LNCaP clone FGC (cell line): ENCODE measurements at regions not wholly inside any gene's neighbourhood (a gene's known extent, or its start where the extent isn't known, plus 50 kb on each side); places are given as distances from the start of the nearest gene placed in this dataset.

Experiments used
- DNase-seq: peaks from one replicate; pipeline ENCODE4 v3.0.0-alpha.2; 2011; ENCODE audit warnings: low read depth
- H3K4me3 ChIP-seq: 2 replicates; pipeline ENCODE4 v1.5.1; 2011; ENCODE audit warnings: mild to moderate bottlenecking, low read depth, low read length, control low read depth
- TF ChIP-seq, protein P1 (sequence below): IDR thresholded peaks from 2 replicates; pipeline ENCODE4 v1.5.1; 2012; ENCODE audit warnings: mild to moderate bottlenecking; ENCODE audit not compliant: control insufficient read depth, insufficient read depth; ENCODE audit errors: extremely low read depth

DNA sequence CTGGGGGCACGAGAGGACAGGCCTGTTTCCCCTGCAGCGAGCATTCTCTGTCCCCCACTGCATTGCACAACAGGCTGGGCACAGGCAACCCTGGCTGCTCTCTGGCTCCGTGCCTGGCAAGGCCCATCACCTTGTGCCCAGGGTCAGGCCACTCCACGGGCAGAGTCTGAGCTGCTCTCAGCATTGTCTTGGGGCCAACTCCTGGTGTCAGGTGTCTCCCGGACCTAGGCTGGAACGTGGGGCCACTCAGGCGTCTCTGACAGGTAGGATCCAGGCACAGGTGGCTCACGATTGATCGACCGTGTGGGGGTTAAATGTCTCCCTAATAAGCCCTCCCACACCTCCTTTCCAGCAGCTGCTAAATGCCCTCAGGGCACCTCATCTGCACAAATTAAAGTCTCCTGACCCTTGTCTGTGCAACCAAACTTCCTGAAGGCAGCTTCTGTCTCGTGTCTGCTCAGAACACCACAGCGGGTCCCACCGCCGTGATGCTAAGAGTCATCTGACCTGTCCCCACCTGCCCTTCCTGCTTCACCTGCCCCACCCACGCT lies 66.6 kb upstream of the GPC1 start:
- no peak overlapping the region for H3K4me3 ChIP-seq
- no peak for DNase-seq
- TF ChIP-seq, protein P1, sequence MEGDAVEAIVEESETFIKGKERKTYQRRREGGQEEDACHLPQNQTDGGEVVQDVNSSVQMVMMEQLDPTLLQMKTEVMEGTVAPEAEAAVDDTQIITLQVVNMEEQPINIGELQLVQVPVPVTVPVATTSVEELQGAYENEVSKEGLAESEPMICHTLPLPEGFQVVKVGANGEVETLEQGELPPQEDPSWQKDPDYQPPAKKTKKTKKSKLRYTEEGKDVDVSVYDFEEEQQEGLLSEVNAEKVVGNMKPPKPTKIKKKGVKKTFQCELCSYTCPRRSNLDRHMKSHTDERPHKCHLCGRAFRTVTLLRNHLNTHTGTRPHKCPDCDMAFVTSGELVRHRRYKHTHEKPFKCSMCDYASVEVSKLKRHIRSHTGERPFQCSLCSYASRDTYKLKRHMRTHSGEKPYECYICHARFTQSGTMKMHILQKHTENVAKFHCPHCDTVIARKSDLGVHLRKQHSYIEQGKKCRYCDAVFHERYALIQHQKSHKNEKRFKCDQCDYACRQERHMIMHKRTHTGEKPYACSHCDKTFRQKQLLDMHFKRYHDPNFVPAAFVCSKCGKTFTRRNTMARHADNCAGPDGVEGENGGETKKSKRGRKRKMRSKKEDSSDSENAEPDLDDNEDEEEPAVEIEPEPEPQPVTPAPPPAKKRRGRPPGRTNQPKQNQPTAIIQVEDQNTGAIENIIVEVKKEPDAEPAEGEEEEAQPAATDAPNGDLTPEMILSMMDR: no peak

DNA sequence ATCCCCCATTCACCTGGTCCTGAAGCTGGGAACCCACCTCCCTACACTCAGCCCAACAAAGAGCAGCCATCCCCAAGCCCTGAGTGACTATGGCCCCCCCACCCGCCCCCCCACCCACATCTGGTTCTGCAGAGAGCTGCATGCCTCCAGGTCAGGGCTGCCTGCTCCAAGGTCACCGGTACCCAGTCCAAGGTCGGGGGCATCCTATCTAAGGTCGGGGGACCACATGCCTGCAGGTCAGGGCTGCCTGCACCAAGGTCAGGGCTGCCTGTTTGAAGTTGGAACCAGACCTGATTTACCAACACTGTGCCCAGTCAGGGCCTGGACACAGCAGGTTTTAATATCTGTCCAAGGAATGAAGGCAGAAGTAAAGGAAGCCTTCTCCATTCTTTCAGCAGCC lies 66.1 kb upstream of the GPC1 start:
- TF ChIP-seq, protein P1: no peak
- H3K4me3 ChIP-seq: no peak overlapping the region
- DNase-seq: no peak

DNA sequence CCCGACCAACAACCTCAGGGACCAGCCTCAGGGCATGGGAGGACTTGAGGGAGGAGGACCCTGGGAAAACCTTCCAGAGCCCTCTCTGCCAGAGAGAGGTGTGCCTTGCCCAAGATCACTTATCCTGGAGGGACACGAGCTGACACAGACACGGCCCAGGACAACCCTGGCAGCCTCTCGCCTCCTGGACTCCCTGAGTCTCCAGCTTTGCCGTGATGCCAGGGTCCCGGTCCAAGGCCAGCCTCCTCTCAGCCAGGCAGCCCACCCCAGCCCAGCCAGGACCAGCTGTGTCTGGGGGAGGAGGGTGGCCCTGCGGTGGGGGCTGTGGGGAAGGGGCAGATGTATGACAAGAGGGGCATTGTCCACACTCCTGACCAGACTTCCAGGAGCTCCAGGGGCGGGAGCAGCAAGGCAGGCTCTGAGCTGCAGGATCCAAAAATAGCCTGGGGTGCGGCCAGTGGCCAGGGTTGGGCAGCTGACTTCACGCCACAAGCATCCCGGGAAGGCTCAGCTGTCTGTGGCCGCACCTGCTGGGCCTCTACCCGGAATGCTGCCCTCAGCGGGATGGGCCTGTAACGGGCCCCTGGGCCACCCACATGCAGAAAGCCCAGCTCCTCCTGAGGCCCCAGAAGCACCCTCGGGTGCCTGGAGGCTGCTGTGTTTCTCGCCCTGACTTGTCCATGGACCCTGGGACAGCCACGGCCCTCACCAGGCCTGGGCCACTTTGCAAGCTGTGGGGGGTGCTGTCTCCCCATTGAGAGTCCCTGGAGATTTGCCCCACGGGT lies 65.5 kb upstream of the GPC1 start:
- no peak for DNase-seq
- TF ChIP-seq, protein P1: no peak
- no peak overlapping the region for H3K4me3 ChIP-seq

DNA sequence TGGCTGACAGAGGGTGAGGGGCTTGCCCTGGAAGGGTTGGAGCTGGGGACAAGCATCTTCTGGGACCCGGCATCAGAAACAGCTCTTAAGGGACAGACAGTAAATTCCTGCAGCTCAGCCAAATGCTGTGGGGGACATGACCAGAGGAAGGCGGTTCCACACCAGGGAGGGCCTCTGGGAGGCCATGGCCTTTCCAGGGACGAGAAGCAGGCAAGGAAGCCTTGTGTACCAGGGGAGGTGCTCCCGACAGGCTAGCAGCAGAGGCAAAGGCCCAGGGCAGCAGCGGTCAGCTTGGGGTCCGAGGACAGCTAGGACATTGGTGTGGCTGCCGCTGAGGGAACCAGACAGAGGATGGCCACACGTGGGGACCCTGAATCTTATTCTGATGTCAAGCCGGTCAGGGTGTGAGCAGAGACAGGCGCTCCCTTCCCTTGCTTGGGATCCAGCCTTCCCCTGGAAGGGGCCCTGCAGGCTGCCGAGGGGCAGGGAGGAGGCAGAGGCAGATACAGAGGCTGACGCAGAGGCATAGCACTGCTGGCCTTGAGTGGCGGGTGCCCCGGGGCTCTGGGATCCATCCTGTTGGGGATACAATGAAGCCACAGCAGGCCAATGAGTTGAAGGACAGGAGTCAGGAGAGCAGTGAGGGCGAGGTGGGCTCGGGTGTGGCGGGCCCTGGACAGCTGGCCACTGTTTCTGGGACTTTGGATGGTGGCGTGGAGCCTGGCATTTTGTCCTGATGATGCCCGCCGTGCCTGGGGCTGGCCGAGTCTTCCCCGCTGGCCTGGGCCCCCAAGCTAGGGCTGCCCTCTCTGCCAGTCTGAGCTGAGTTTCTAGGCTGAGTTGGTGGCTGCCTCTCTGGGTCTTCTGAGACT lies 64.1 kb upstream of the GPC1 start:
- TF ChIP-seq, protein P1: no peak
- DNase-seq: no peak
- no peak overlapping the region for H3K4me3 ChIP-seq

DNA sequence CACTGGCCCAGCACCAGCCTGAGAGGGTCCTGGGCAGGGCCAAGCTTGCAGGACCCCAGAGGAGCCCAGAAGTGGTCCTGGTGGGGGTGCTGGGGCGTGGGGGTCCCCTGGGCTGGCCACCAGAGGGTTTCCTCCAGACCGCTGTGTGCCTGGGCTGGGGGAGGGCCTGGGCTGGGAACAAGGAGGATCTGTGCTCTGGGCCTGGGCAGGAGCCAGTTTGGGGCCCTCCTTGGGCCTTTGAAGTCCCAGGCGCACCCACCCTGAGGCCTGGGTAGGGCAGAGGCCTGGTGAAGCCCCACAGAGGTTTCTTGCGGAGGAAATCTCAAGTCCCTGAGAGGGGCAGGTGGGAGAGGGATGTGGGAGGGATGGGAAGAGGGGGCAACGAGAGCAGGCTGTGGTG lies 63.4 kb upstream of the GPC1 start:
- no peak for DNase-seq
- TF ChIP-seq, protein P1: no peak
- H3K4me3 ChIP-seq: no peak overlapping the region

DNA sequence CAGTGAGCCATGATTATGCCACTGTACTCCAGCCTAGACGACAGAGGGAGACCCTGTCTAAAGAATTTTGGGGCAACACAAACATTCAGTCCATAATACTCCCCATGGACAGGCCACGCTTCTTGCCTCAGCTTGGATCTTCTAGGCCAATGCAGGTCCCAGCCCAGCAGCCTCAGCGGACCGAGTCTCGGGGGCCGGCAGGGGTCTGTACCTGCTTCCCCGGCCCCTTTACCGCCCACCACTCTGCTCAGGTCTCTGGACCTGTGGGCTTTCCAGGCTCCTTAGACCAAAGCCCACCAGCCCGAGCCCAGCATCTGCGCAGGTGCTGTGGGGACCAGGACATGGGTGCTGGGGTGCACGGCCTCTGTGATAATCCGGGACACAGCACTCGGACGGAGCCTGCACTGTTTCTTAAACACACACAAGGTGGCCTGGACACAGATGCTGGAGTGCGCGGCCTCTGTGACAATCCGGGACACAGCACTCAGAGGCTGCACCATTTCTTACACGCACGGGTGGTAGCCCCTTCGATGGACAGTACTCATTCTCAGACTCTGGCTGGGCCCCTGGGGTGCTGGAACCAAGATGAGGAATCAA lies 62.1 kb upstream of the GPC1 start:
- H3K4me3 ChIP-seq: no peak overlapping the region
- TF ChIP-seq, protein P1: no peak
- no peak for DNase-seq
